GM23248 (cell line): ENCODE measurements at regions not wholly inside any gene's neighbourhood (a gene's known extent, or its start where the extent isn't known, plus 50 kb on each side); places are given as distances from the start of the nearest gene placed in this dataset.

Experiments
- DNase-seq: peaks from one replicate; pipeline ENCODE4 v3.0.0-alpha.2; 2015
- H2AFZ ChIP-seq: fragments of 200-600 bp; sonication (generic); 2 replicates; pipeline ENCODE4 v1.6.1; 2016; ENCODE audit warnings: antibody characterized with exemption
- H3F3A ChIP-seq: fragments of 200-600 bp; sonication (generic); 2 replicates; pipeline ENCODE4 v1.6.1; 2016; ENCODE audit warnings: mild to moderate bottlenecking, antibody characterized with exemption, mixed run types; ENCODE audit not compliant: insufficient read depth
- H3K27ac ChIP-seq: fragments of 200-600 bp; sonication (generic); 2 replicates; pipeline ENCODE4 v1.5.1; 2016; ENCODE audit warnings: mild to moderate bottlenecking
- H3K27me3 ChIP-seq: fragments of 200-600 bp; sonication (generic); replicated peaks from 2 replicates; pipeline ENCODE4 v1.6.1; 2016; ENCODE audit warnings: mild to moderate bottlenecking; ENCODE audit not compliant: insufficient read depth
- H3K36me3 ChIP-seq: fragments of 200-600 bp; sonication (generic); 2 replicates; pipeline ENCODE4 v1.6.1; 2016; ENCODE audit warnings: low read depth, mild to moderate bottlenecking
- H3K4me1 ChIP-seq: fragments of 200-600 bp; sonication (generic); 2 replicates; pipeline ENCODE4 v1.6.1; 2016; ENCODE audit warnings: mild to moderate bottlenecking; ENCODE audit not compliant: insufficient read depth
- H3K4me2 ChIP-seq: fragments of 200-600 bp; sonication (generic); one replicate; pipeline ENCODE4 v1.6.1; 2016; ENCODE audit warnings: mild to moderate bottlenecking; ENCODE audit not compliant: unreplicated experiment
- H3K4me3 ChIP-seq: fragments of 200-600 bp; sonication (generic); 2 replicates; pipeline ENCODE4 v1.5.1; 2016; ENCODE audit warnings: mild to moderate bottlenecking
- H3K79me2 ChIP-seq: fragments of 200-600 bp; sonication (generic); 2 replicates; pipeline ENCODE4 v1.6.1; 2016; ENCODE audit warnings: mild to moderate bottlenecking; ENCODE audit not compliant: insufficient read depth
- H3K9ac ChIP-seq: fragments of 200-600 bp; sonication (generic); 2 replicates; pipeline ENCODE4 v1.6.1; 2016; ENCODE audit warnings: mild to moderate bottlenecking
- H3K9me2 ChIP-seq: fragments of 200-600 bp; sonication (generic); 2 replicates; pipeline ENCODE4 v1.6.1; 2016; ENCODE audit warnings: mixed run types, mild to moderate bottlenecking, moderate library complexity; ENCODE audit not compliant: insufficient read depth
- H3K9me3 ChIP-seq: fragments of 200-600 bp; sonication (generic); one replicate; pipeline ENCODE4 v1.6.1; 2017; ENCODE audit warnings: low read depth
- H4K20me1 ChIP-seq: fragments of 200-600 bp; sonication (generic); 2 replicates; pipeline ENCODE4 v1.6.0; 2016; ENCODE audit not compliant: insufficient read depth
- EZH2 ChIP-seq: fragments of 200-600 bp; sonication (generic); IDR thresholded peaks from 2 replicates; pipeline ENCODE4 v1.6.1; 2018; ENCODE audit warnings: antibody characterized with exemption, mild to moderate bottlenecking; ENCODE audit not compliant: insufficient read depth, poor library complexity, severe bottlenecking
- EZH2phosphoT487 ChIP-seq: fragments of 200-600 bp; sonication (generic); IDR thresholded peaks from 2 replicates; pipeline ENCODE4 v1.6.1; 2018; ENCODE audit warnings: antibody characterized with exemption, moderate library complexity, mild to moderate bottlenecking, low read depth; ENCODE audit not compliant: insufficient read depth
- WGBS, 2 experiments: methylation state at CpG; one replicate each; pipeline ENCODE4 v1.1.6; 2015 to 2017; ENCODE audit warnings: low lambda C conversion rate in 2 of 2, low coverage in 1 of 2; ENCODE audit errors: missing lambda C conversion rate in 2 of 2; 5-methylcytosine and 5-hydroxymethylcytosine counted together
- in situ Hi-C: fragments of 300-500 bp; cut with MboI; formaldehyde crosslinking; loops from 2 replicates; pipeline ENCODE4 v1.15.0; 2020

DNA sequence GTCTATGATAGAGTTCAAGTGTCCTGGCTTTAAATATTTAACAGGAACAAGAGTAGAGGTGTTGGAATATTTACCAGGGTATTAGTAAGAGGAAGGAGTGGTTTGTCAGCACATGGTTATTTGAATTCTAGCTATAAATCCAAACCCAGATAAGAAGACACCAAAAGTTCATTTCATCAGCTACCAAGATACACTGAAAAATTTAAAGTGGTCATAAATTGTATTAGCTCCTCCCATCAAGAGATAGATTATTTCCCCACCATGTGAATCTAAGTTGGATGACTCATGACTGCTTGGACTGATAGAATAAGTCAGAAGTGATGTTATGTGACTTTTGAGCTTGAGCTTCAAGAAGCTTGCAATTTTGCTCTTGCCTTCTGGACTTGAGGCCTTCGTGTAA lies 72.1 kb upstream of the GRAMD2B start:
- Histone ChIP-seq H4K20me1 (no peaks in the 10 kb centered on the region), H3K9me2 (no peaks in the 10 kb centered on the region), H2AFZ (0 out of 2 replicates have a peak overlapping the region, but pooled peaks have one; percentile 22), H3K4me3 (no peak overlapping the region), H3K36me3 (no peaks in the 10 kb centered on the region), H3K27ac (peak overlapping the region; percentile 32), H3F3A (peaks cover 38% of the 10 kb centered on the region), H3K9me3 (no peaks in the 10 kb centered on the region), H3K4me2 (peak overlapping the region; percentile 49), H3K9ac (no peak overlapping the region), H3K27me3 (no peaks in the 10 kb centered on the region), H3K79me2 (no peaks in the 10 kb centered on the region), H3K4me1 (peaks cover 49% of the 10 kb centered on the region)
- 61 to 85% methylated on average over 1 of the region's 1 CpG for WGBS, 2 experiments
- TF ChIP-seq EZH2 (no peak), EZH2phosphoT487 (no peak)
- peak; percentile 89 for DNase-seq
- in situ Hi-C loops, result no loop called here

DNA sequence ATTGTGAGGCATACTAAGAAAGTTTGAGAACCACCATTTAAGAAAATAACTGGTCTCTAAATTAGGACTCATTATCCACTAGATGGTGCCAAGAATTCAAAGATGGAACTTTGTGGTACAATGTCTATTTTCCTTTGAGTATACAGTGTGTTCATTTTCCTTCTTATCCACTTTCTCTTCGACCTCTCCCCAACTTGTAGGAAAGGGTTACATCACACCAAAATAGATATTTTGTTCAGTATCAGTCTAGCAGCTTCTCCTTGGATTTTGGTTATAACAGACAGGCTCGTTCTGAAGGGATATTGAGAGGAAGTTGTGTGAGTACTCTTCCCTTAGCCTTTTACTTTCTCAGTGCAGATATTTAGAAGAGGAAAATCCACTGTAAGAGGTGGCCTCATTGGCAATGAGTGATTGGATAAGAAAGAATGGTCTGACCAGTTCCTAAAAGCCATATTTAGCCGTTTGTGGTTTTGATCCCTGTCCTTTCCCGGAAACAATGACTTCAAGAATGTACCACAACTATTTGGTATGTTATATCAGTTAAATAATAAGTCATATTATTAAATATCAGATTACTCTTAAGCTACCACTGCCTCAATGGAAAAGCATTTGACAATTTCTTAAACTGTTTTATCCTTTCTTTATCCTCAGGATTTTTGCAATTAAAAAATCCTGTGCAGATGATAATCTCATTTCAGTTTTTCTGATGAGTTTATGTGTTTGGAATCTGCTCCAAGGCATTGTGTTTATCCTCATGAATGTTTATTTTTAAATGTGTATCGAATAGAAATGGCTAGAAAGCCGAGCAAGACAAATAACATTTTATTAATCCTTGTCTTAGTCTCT lies 69.0 kb upstream of the GRAMD2B start:
- TF ChIP-seq EZH2phosphoT487 (no peak), EZH2 (no peak)
- in situ Hi-C loops, result no loop called here
- Histone ChIP-seq H3K9ac (peak overlapping the region; percentile 75), H3K36me3 (no peaks in the 10 kb centered on the region), H3K27me3 (no peaks in the 10 kb centered on the region), H3K4me2 (peak overlapping the region; percentile 90), H2AFZ (peak overlapping the region; percentile 70), H3K4me3 (peak overlapping the region; percentile 71), H3K4me1 (peaks cover 55% of the 10 kb centered on the region), H3K27ac (peak overlapping the region; percentile 95), H3F3A (peaks cover 38% of the 10 kb centered on the region), H4K20me1 (no peaks in the 10 kb centered on the region), H3K79me2 (no peaks in the 10 kb centered on the region), H3K9me3 (no peaks in the 10 kb centered on the region), H3K9me2 (no peaks in the 10 kb centered on the region)
- DNase-seq, result peak; percentile 96
- 1 to 2% methylated on average over 6 of the region's 6 CpGs for WGBS, 2 experiments

- Histone ChIP-seq H3K9me3 (no peaks in the 10 kb centered on the region), H3F3A (peaks cover 38% of the 10 kb centered on the region), H3K27me3 (no peaks in the 10 kb centered on the region), H3K36me3 (no peaks in the 10 kb centered on the region), H3K4me2 (peak overlapping the region; percentile 14), H2AFZ (no peak overlapping the region), H3K79me2 (no peaks in the 10 kb centered on the region), H3K4me1 (peaks cover 55% of the 10 kb centered on the region), H3K27ac (peak overlapping the region; percentile 95), H4K20me1 (no peaks in the 10 kb centered on the region), H3K9me2 (no peaks in the 10 kb centered on the region), H3K9ac (0 out of 2 replicates have a peak overlapping the region, but pooled peaks have one; percentile 75), H3K4me3 (peak overlapping the region; percentile 71; the same call in 1 of the 2 replicates)
- in situ Hi-C loops, result no loop called here
- DNase-seq, result no peak
- WGBS, 2 experiments, result 59 to 70% methylated on average over 5 of the region's 5 CpGs
- TF ChIP-seq EZH2, result no peak
- no peak for TF ChIP-seq EZH2phosphoT487
Observed at GRCh38 chr5:126354858-126355731, 68.1 kb upstream of the GRAMD2B start.

DNA sequence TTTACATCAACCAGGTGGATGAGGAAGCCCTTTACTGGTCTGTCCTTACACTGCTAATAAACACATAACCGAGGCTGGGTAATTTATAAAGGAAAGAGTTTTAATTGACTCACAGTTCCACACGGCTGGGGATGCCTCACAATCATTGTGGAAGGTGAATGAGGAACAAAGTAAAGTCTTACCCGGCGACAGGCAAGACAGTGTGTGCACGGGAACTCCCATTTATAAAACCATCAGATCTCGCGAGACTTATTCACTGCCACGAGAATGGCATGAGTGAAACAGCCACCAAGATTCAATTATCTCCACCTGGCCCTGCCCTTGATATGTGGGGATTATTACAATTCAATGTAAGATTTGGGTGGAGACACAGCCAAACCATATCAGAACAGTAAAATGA lies 67.3 kb upstream of the GRAMD2B start:
- Histone ChIP-seq H3K27me3 (no peaks in the 10 kb centered on the region), H3K36me3 (no peaks in the 10 kb centered on the region), H3K9me3 (no peaks in the 10 kb centered on the region), H3K4me2 (no peak overlapping the region), H3K4me3 (no peak overlapping the region), H4K20me1 (no peaks in the 10 kb centered on the region), H3K27ac (no peak overlapping the region), H2AFZ (no peak overlapping the region), H3K79me2 (no peaks in the 10 kb centered on the region), H3K4me1 (peaks cover 50% of the 10 kb centered on the region), H3F3A (peaks cover 34% of the 10 kb centered on the region), H3K9me2 (no peaks in the 10 kb centered on the region), H3K9ac (no peak overlapping the region)
- TF ChIP-seq EZH2phosphoT487 (no peak), EZH2 (no peak)
- 96 to 97% methylated on average over 8 of the region's 8 CpGs for WGBS, 2 experiments
- DNase-seq, result no peak
- in situ Hi-C loops, result no loop called here
